A673 (cell line): ENCODE measurements at regions not wholly inside any gene's neighbourhood (a gene's known extent, or its start where the extent isn't known, plus 50 kb on each side); places are given as distances from the start of the nearest gene placed in this dataset.

ENCODE experiments used
- BruUV-seq: library from RNA; stranded (reverse); fragments of 400-500 nt; replicated peaks from 2 replicates; lab custom pipeline; 2021; lab: Mats Ljungman, UMichigan
- CTCF ChIA-PET: fragments of 300-600 bp; sonication (Branson Sonifier 250); formaldehyde crosslinking; loops from one replicate; lab custom pipeline; 2022; ENCODE audit warnings: antibody characterized with exemption; lab: Charles Lee
- POLR2A ChIA-PET: fragments of 300-600 bp; sonication (Branson Sonifier 250); formaldehyde crosslinking; loops from one replicate; lab custom pipeline; 2022; ENCODE audit warnings: antibody characterized with exemption; ENCODE audit not compliant: low non-redundant PET; lab: Charles Lee
- DNase-seq: peaks from one replicate; pipeline ENCODE4 v3.0.0-alpha.2; 2015; ENCODE audit warnings: low spot score
- H3K27ac ChIP-seq: fragments of 200-600 bp; sonication (generic); 2 replicates; pipeline ENCODE4 v1.5.1; 2016; ENCODE audit warnings: mixed run types, low read depth, mild to moderate bottlenecking, mixed read lengths, antibody characterized with exemption, low read length; ENCODE audit not compliant: poor library complexity, severe bottlenecking
- H3K27me3 ChIP-seq: fragments of 200-600 bp; sonication (generic); replicated peaks from 2 replicates; pipeline ENCODE4 v1.6.1; 2017; ENCODE audit warnings: mixed run types, low read depth, mild to moderate bottlenecking, mixed read lengths, antibody characterized with exemption, low read length; ENCODE audit not compliant: insufficient read depth, poor library complexity
- H3K36me3 ChIP-seq: fragments of 200-600 bp; sonication (generic); 2 replicates; pipeline ENCODE4 v1.6.1; 2016; ENCODE audit warnings: mixed run types, mild to moderate bottlenecking, mixed read lengths, antibody characterized with exemption, low read length; ENCODE audit not compliant: insufficient read depth, poor library complexity, severe bottlenecking
- H3K4me1 ChIP-seq: fragments of 200-600 bp; sonication (generic); 2 replicates; pipeline ENCODE4 v1.6.1; 2017; ENCODE audit warnings: mixed run types, mild to moderate bottlenecking, mixed read lengths, antibody characterized with exemption, low read length; ENCODE audit not compliant: insufficient read depth, poor library complexity, severe bottlenecking
- H3K4me3 ChIP-seq: fragments of 200-600 bp; sonication (generic); 2 replicates; pipeline ENCODE4 v1.5.1; 2016; ENCODE audit warnings: low read depth, mixed run types, mild to moderate bottlenecking, mixed read lengths, low read length; ENCODE audit not compliant: poor library complexity, severe bottlenecking
- H3K9me3 ChIP-seq: fragments of 200-600 bp; sonication (generic); 2 replicates; pipeline ENCODE4 v1.6.1; 2016; ENCODE audit warnings: mixed run types, low read depth, mild to moderate bottlenecking, mixed read lengths, antibody characterized with exemption, low read length; ENCODE audit not compliant: poor library complexity, severe bottlenecking
- CTCF ChIP-seq: fragments of 300-800, 200-600 bp; sonication (generic); conservative IDR thresholded peaks from 2 replicates; pipeline ENCODE4 v1.5.1; 2017; ENCODE audit warnings: low read depth, mild to moderate bottlenecking, antibody characterized with exemption, low read length, moderate library complexity, mixed read lengths
- EZH2 ChIP-seq: fragments of 200-600 bp; sonication (generic); IDR thresholded peaks from 2 replicates; pipeline ENCODE4 v1.6.1; 2017; ENCODE audit warnings: borderline replicate concordance, low read depth, mild to moderate bottlenecking, mixed read lengths, antibody characterized with exemption, low read length; ENCODE audit not compliant: poor library complexity, severe bottlenecking
- intact Hi-C: fragments of 100-400 bp; cut with micrococcal nuclease; formaldehyde crosslinking; loops from one replicate; pipeline ENCODE4 v1.10.0; 2022; ENCODE audit not compliant: unreplicated experiment

GRCh38 chr4:14157262-14157661, 529.7 kb upstream of the BOD1L1 start:
- Histone ChIP-seq H3K4me1 (no peaks in the 10 kb centered on the region), H3K27me3 (no peaks in the 10 kb centered on the region), H3K9me3 (no peaks in the 10 kb centered on the region), H3K4me3 (no peak overlapping the region), H3K27ac (no peak overlapping the region), H3K36me3 (no peaks in the 10 kb centered on the region)
- intact Hi-C loops: no loop called here
- no peak for DNase-seq
- BruUV-seq: no TSS peak
- ChIA-PET CTCF (no interaction called here), POLR2A (no interaction called here)
- TF ChIP-seq EZH2: no peak
- TF ChIP-seq CTCF: no peak

DNA sequence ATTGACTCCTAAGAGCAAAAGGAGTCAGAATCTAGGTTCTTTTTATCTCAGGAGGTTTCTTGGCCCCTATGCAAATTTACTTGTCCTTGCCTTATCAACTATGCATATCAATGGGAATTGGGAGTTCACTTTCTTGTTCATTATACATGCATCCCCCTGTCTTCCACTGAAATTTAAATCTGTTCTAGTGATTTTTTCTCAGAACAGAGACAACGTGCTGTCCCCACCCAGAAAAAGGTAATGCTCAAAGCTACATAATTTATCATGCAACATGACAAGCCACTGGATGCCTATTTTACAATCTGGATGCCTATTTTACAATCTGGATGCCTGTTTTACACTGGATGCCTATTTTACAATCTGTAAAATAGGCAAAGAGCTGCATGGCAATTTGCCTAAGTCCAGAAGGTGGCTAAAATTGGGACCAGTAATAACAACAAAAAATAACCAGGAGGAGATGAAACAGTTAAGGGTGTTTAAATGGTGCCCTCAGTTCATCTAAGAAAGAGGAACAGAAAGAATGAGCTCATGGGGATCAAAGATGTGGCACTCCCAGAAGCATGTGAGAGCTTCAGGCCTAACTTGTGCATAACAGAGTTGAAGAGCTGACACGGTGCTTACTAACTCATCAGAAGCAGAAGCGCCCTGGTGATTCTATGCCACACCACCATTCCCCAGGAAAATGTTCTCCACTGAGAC, 537.8 kb upstream of the BOD1L1 start:
- no peaks in the 10 kb centered on the region for H3K9me3 ChIP-seq
- intact Hi-C loops: no loop called here

GRCh38 chr4:14167876-14168510, 540.5 kb upstream of the BOD1L1 start:
- TF ChIP-seq EZH2 (no peak), CTCF (no peak)
- H3K4me1 ChIP-seq: no peaks in the 10 kb centered on the region
- ChIA-PET POLR2A (no interaction called here), CTCF (no interaction called here)
- intact Hi-C loops: no loop called here
- DNase-seq: no peak
- H3K9me3 ChIP-seq: no peaks in the 10 kb centered on the region
- no peak overlapping the region for H3K4me3 ChIP-seq
- H3K36me3 ChIP-seq: no peaks in the 10 kb centered on the region
- no TSS peak for BruUV-seq
- no peaks in the 10 kb centered on the region for H3K27me3 ChIP-seq
- no peak overlapping the region for H3K27ac ChIP-seq

More for the DNA sequence above, 537.8 kb upstream of the BOD1L1 start:
- no peaks in the 10 kb centered on the region for H3K4me1 ChIP-seq
- no peaks in the 10 kb centered on the region for H3K36me3 ChIP-seq
- BruUV-seq: no TSS peak
- H3K4me3 ChIP-seq: no peak overlapping the region
- CTCF ChIA-PET: no interaction called here
- POLR2A ChIA-PET: no interaction called here
- H3K27me3 ChIP-seq: no peaks in the 10 kb centered on the region
- TF ChIP-seq CTCF (no peak), EZH2 (no peak)
- no peak for DNase-seq
- no peak overlapping the region for H3K27ac ChIP-seq
